Sigmoid colon (tissue), 6 donors: ENCODE measurements at regions not wholly inside any gene's neighbourhood (a gene's known extent, or its start where the extent isn't known, plus 50 kb on each side); places are given as distances from the start of the nearest gene placed in this dataset.

ENCODE experiments used
- DNase-seq: peaks from one replicate; pipeline ENCODE4 v3.0.0-alpha.2; 2019
- H3K27ac ChIP-seq, 4 donors: fragments of 200-600 bp; sonication (generic); one replicate each; pipeline ENCODE4 v1.5.1; 2016 to 2019; ENCODE audit warnings: mild to moderate bottlenecking in 1 of 4
- H3K27me3 ChIP-seq, 3 donors: fragments of 200-600 bp; sonication (generic); one replicate each; pipeline ENCODE4 v1.5.1; 2019; ENCODE audit warnings: mild to moderate bottlenecking in 1 of 3
- H3K36me3 ChIP-seq, 4 donors: fragments of 200-600 bp; sonication (generic); one replicate each; pipeline ENCODE4 v1.5.1; 2016 to 2019
- H3K4me1 ChIP-seq, 4 donors: fragments of 200-600 bp; sonication (generic); one replicate each; pipeline ENCODE4 v1.5.1; 2017 to 2019
- H3K4me3 ChIP-seq, 4 donors: fragments of 200-600 bp; sonication (generic); one replicate each; pipeline ENCODE4 v1.5.1; 2017 to 2019; ENCODE audit warnings: mild to moderate bottlenecking in 2 of 4, moderate library complexity in 1 of 4
- H3K9me3 ChIP-seq, 4 donors: fragments of 200-600 bp in 3 of 4; sonication (generic) in 3 of 4; one replicate each; pipeline versions ENCODE4 v1.5.1 to v1.6.1; 2013 to 2019
- EP300 ChIP-seq, 4 donors: sonication (generic); formaldehyde crosslinking; IDR thresholded peaks; one replicate each; pipeline ENCODE4 v1.6.1; 2017; ENCODE audit warnings: antibody characterized with exemption in 4 of 4
- POLR2A ChIP-seq, 2 donors: fragments of 450-650 bp; IDR thresholded peaks; one replicate each; pipeline ENCODE4 v1.6.1; 2016; ENCODE audit warnings: antibody characterized with exemption in 2 of 2, mild to moderate bottlenecking in 2 of 2, moderate library complexity in 2 of 2
- POLR2AphosphoS5 ChIP-seq, 4 donors: sonication (generic); formaldehyde crosslinking; IDR thresholded peaks; one replicate each; pipeline ENCODE4 v1.6.1; 2017; ENCODE audit warnings: antibody characterized with exemption in 4 of 4
- WGBS, 2 donors: extraction: QIAGEN DNeasy Blood & Tissue Kit; methylation state at CpG; one replicate each; pipeline ENCODE4 v1.1.7; 2013; 5-methylcytosine and 5-hydroxymethylcytosine counted together
- intact Hi-C: fragments of 100-400 bp; cut with DNase I; formaldehyde crosslinking; loops from one replicate; pipeline ENCODE4 v1.15.1; 2023
- TF ChIP-seq, protein P1 (sequence below), 4 experiments: fragments of 450-650 bp in 3 of 4; fragments of 200-600 bp in 1 of 4; IDR thresholded peaks; one replicate each; pipeline ENCODE4 v1.5.1; 2016 to 2019; ENCODE audit warnings: antibody characterized with exemption in 4 of 4, mild to moderate bottlenecking in 3 of 4, moderate library complexity in 2 of 4
- donor health status: healthy with polysubstance abuse.
- donor health status: healthy.

DNA sequence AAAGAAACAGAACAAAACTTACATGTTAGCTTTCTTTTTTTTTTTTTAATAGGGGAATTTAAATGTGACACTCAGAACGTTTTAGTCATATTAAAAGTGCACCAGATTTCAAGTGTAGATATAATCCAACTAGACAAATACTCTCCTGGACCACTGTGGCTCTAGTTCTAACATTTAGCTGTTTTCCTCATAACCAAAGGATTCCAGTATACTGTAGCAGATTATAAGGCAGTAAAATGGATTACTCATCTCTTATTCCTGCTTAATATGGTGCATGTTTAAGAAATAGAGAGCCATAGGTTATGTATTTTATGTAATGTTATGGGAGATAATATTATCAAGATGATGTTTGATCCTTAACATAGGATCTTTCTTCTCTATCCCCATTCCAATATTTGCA is 1339.5 kb upstream of the AGA start:
- no peaks in the 10 kb centered on the region for H3K36me3 ChIP-seq
- intact Hi-C loops, result no loop called here
- H3K4me1 ChIP-seq, result no peaks in the 10 kb centered on the region
- H3K9me3 ChIP-seq, result no peaks in the 10 kb centered on the region
- no peak for DNase-seq
- H3K27ac ChIP-seq, result no peak overlapping the region
- TF ChIP-seq, protein P1, sequence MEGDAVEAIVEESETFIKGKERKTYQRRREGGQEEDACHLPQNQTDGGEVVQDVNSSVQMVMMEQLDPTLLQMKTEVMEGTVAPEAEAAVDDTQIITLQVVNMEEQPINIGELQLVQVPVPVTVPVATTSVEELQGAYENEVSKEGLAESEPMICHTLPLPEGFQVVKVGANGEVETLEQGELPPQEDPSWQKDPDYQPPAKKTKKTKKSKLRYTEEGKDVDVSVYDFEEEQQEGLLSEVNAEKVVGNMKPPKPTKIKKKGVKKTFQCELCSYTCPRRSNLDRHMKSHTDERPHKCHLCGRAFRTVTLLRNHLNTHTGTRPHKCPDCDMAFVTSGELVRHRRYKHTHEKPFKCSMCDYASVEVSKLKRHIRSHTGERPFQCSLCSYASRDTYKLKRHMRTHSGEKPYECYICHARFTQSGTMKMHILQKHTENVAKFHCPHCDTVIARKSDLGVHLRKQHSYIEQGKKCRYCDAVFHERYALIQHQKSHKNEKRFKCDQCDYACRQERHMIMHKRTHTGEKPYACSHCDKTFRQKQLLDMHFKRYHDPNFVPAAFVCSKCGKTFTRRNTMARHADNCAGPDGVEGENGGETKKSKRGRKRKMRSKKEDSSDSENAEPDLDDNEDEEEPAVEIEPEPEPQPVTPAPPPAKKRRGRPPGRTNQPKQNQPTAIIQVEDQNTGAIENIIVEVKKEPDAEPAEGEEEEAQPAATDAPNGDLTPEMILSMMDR (IDR thresholded peaks at IDR 0.05), result no peak
- no peak for TF ChIP-seq EP300 (IDR thresholded peaks at IDR 0.05)
- no peak overlapping the region for H3K4me3 ChIP-seq
- 6 to 30% methylated on average over 1 of the region's 1 CpG for WGBS, 2 donors
- H3K27me3 ChIP-seq, result no peaks in the 10 kb centered on the region

GRCh38 chr4:178784491-178784890 is 1342.3 kb upstream of the AGA start:
- Histone ChIP-seq H3K27ac (no peak overlapping the region), H3K36me3 (no peaks in the 10 kb centered on the region), H3K4me1 (no peaks in the 10 kb centered on the region), H3K9me3 (no peaks in the 10 kb centered on the region), H3K27me3 (no peaks in the 10 kb centered on the region), H3K4me3 (no peak overlapping the region)
- WGBS, 2 donors, result 59 to 81% methylated on average over 3 of the region's 3 CpGs
- intact Hi-C loops, result no loop called here
- no peak for TF ChIP-seq POLR2AphosphoS5 (IDR thresholded peaks at IDR 0.05)
- TF ChIP-seq POLR2A (IDR thresholded peaks at IDR 0.05), result no peak
- no peak for DNase-seq

- TF ChIP-seq POLR2A (IDR thresholded peaks at IDR 0.05) (no peak), EP300 (IDR thresholded peaks at IDR 0.05) (no peak), POLR2AphosphoS5 (IDR thresholded peaks at IDR 0.05) (no peak)
- TF ChIP-seq, protein P1 (IDR thresholded peaks at IDR 0.05), result no peak
- Histone ChIP-seq H3K4me1 (no peaks in the 10 kb centered on the region), H3K4me3 (no peak overlapping the region), H3K9me3 (no peaks in the 10 kb centered on the region), H3K27me3 (no peaks in the 10 kb centered on the region), H3K27ac (no peak overlapping the region), H3K36me3 (no peaks in the 10 kb centered on the region)
- intact Hi-C loops, result no loop called here
- DNase-seq, result no peak
- 68 to 72% methylated on average over 3 of the region's 3 CpGs for WGBS, 2 donors
Measured at GRCh38 chr4:178789279-178789678, 1347.0 kb upstream of the AGA start.

- Histone ChIP-seq H3K27me3 (no peaks in the 10 kb centered on the region), H3K9me3 (no peaks in the 10 kb centered on the region), H3K36me3 (no peaks in the 10 kb centered on the region), H3K4me3 (no peak overlapping the region), H3K27ac (no peak overlapping the region), H3K4me1 (no peaks in the 10 kb centered on the region)
- intact Hi-C loops, result no loop called here
- 44 to 56% methylated on average over 2 of the region's 2 CpGs for WGBS, 2 donors
- DNase-seq, result no peak
- TF ChIP-seq, protein P1 (IDR thresholded peaks at IDR 0.05), result no peak
- TF ChIP-seq EP300 (IDR thresholded peaks at IDR 0.05) (no peak), POLR2A (IDR thresholded peaks at IDR 0.05) (no peak), POLR2AphosphoS5 (IDR thresholded peaks at IDR 0.05) (no peak)
Measured at GRCh38 chr4:178799204-178799603, 1357.0 kb upstream of the AGA start.

DNA sequence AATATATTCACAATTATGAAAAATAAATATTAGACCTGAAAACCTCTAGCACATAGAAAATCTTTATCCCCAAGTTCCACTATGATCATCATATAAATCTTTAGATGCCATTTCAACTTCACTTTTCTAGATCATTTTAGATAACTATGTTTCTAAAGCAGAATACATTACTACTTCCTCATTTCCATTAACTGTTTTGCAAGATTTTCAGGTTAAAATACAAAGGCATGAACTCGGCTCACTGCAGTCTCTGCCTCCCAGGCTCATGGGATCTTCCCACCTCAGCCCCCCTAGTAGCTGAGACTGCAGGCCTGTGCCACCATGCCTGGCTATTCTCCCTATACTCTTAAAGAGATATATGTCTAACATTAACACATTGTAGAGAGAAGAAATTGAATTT is 1365.9 kb upstream of the AGA start:
- H3K9me3 ChIP-seq, result no peaks in the 10 kb centered on the region
- intact Hi-C loops, result no loop called here
- no peaks in the 10 kb centered on the region for H3K4me1 ChIP-seq
- H3K4me3 ChIP-seq, result no peak overlapping the region
- no peak overlapping the region for H3K27ac ChIP-seq
- no peaks in the 10 kb centered on the region for H3K36me3 ChIP-seq
- no peaks in the 10 kb centered on the region for H3K27me3 ChIP-seq
- TF ChIP-seq EP300 (IDR thresholded peaks at IDR 0.05) (no peak), POLR2AphosphoS5 (IDR thresholded peaks at IDR 0.05) (no peak), POLR2A (IDR thresholded peaks at IDR 0.05) (no peak)
- TF ChIP-seq, protein P1 (IDR thresholded peaks at IDR 0.05), result no peak
- 25 to 58% methylated on average over 1 of the region's 1 CpG for WGBS, 2 donors
- no peak for DNase-seq
